Subcutaneous abdominal adipose tissue (tissue), 5 donors: ENCODE measurements at regions not wholly inside any gene's neighbourhood (a gene's known extent, or its start where the extent isn't known, plus 50 kb on each side); places are given as distances from the start of the nearest gene placed in this dataset.
"Not testable (repeated sequence)": the region's sequence is repeated elsewhere in the genome, so short reads cannot be mapped to it uniquely, and the experiment has no call there.

ENCODE experiments used
- H3K27ac ChIP-seq: one replicate; pipeline ENCODE4 v1.7.0; 2013; ENCODE audit warnings: low read depth, mild to moderate bottlenecking, inconsistent platforms, low read length, moderate library complexity
- H3K27me3 ChIP-seq, 5 donors: one replicate each; pipeline ENCODE4 v1.7.0; 2013; ENCODE audit warnings: low read length in 5 of 5, inconsistent platforms in 1 of 5; ENCODE audit not compliant: control insufficient read depth in 5 of 5, insufficient read depth in 4 of 5
- H3K36me3 ChIP-seq, 5 donors: one replicate each; pipeline ENCODE4 v1.7.0; 2013; ENCODE audit warnings: low read length in 5 of 5; ENCODE audit not compliant: control insufficient read depth in 5 of 5, insufficient read depth in 5 of 5
- H3K4me1 ChIP-seq, 5 donors: one replicate each; pipeline ENCODE4 v1.7.0; 2013; ENCODE audit warnings: low read length in 5 of 5, mild to moderate bottlenecking in 3 of 5, moderate library complexity in 1 of 5; ENCODE audit not compliant: control insufficient read depth in 5 of 5, insufficient read depth in 5 of 5
- H3K4me3 ChIP-seq, 5 donors: one replicate each; pipeline ENCODE4 v1.7.0; 2013; ENCODE audit warnings: low read length in 5 of 5, low read depth in 1 of 5
- H3K9ac ChIP-seq, 5 donors: one replicate each; pipeline ENCODE4 v1.7.0; 2013; ENCODE audit warnings: low read length in 5 of 5, mild to moderate bottlenecking in 4 of 5, moderate library complexity in 3 of 5
- H3K9me3 ChIP-seq, 5 donors: one replicate each; pipeline ENCODE4 v1.7.0; 2013; ENCODE audit warnings: low read length in 5 of 5; ENCODE audit not compliant: control insufficient read depth in 5 of 5
- donor health status: healthy.
- donor health status: healthy.
- donor health status: healthy.
- donor health status: healthy.
- donor health status: healthy.

GRCh38 chr4:125594056-125594602 is 279.4 kb downstream of the FAT4 start:
- no peak overlapping the region for H3K9ac ChIP-seq
- H3K27ac ChIP-seq: no peak overlapping the region
- H3K4me1 ChIP-seq: no peaks in the 10 kb centered on the region
- no peaks in the 10 kb centered on the region for H3K9me3 ChIP-seq
- no peaks in the 10 kb centered on the region for H3K36me3 ChIP-seq
- no peak overlapping the region for H3K4me3 ChIP-seq
- H3K27me3 ChIP-seq: no peaks in the 10 kb centered on the region

- H3K9ac ChIP-seq, H3K4me1 ChIP-seq, H3K27me3 ChIP-seq, H3K4me3 ChIP-seq, H3K36me3 ChIP-seq, H3K9me3 ChIP-seq, H3K27ac ChIP-seq: not testable (repeated sequence)
Measured at GRCh38 chr4:125605926-125606325, 291.2 kb downstream of the FAT4 start.

- H3K36me3 ChIP-seq: no peaks in the 10 kb centered on the region
- H3K9me3 ChIP-seq: no peaks in the 10 kb centered on the region
- H3K27ac ChIP-seq: no peak overlapping the region
- H3K27me3 ChIP-seq: no peaks in the 10 kb centered on the region
- H3K9ac ChIP-seq: peak overlapping the region in 1 of 5 donors; percentile 28
- no peaks in the 10 kb centered on the region for H3K4me1 ChIP-seq
- peak overlapping the region in 1 of 5 donors; percentile 46 for H3K4me3 ChIP-seq
Measured at GRCh38 chr4:125620066-125620860, 305.5 kb downstream of the FAT4 start.

DNA sequence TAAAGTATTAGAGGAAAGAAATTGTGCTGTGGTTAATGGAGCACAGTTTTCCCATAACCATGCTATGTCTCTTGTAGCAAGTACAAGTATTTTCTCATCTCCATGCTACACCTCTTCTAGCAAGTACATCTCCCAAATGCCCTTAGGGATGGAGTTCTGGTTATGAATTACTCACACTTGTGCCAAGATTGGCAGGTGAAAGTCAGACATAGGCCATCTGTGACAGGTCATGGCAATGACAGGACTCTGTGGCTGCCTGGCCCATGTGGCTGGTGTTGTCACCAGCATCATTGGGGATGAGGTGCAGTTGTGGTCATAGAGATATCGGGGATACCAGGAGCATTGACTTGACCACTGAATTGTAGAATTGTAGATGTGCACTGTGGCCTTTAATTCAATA is 310.2 kb downstream of the FAT4 start:
- Histone ChIP-seq H3K27me3 (no peaks in the 10 kb centered on the region), H3K9ac (no peak overlapping the region), H3K36me3 (no peaks in the 10 kb centered on the region), H3K4me1 (peaks cover 0 to 2% (median 0%) of the 10 kb centered on the region in 5 donors), H3K27ac (no peak overlapping the region), H3K4me3 (no peak overlapping the region), H3K9me3 (no peaks in the 10 kb centered on the region)

DNA sequence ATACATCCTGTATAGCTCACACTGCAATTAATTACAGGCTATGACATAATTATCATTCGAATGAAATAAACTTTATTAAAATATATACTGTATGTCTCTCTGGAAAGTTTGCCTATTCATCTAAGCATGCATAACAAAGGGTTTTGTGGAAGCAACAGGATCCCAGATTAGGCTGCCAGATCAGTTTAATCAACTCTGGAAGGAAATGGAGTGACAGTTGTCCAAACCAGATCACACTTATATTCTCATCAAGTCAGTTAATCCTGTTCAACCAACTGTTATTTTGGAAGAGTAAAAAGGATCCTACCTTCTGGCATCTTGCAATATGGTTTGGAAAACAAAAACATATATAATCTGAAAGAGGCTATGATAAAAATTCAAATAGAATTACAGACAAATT is 312.2 kb downstream of the FAT4 start:
- Histone ChIP-seq H3K27ac (no peak overlapping the region), H3K4me1 (peaks cover 0 to 2% (median 0%) of the 10 kb centered on the region in 5 donors), H3K9me3 (no peaks in the 10 kb centered on the region), H3K4me3 (no peak overlapping the region), H3K9ac (no peak overlapping the region), H3K27me3 (no peaks in the 10 kb centered on the region), H3K36me3 (no peaks in the 10 kb centered on the region)

DNA sequence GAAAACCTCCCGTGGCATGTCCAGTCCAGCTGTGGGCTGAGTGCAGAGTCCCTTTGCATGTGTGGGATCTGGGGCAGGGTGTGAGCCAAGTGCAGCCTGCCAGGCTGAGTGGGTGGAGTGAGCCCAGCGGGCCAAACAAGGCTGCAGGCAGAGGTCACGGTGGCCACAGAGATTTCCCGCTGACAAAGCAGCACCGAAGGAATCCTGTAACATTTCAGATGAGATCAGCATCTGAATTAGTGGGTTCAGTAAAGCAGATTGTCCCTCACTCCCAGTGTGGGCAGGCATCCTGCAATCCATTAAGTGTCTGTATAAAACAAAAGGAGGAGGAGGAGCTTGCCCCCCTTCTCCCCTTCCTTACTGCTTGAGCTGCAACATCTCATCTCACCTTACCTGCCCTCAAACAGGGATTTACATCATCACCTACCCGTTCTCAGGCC is 324.4 kb downstream of the FAT4 start:
- H3K9ac ChIP-seq: no peak overlapping the region
- H3K4me1 ChIP-seq: peaks cover 0 to 9% (median 8%) of the 10 kb centered on the region in 5 donors
- H3K9me3 ChIP-seq: no peaks in the 10 kb centered on the region

DNA sequence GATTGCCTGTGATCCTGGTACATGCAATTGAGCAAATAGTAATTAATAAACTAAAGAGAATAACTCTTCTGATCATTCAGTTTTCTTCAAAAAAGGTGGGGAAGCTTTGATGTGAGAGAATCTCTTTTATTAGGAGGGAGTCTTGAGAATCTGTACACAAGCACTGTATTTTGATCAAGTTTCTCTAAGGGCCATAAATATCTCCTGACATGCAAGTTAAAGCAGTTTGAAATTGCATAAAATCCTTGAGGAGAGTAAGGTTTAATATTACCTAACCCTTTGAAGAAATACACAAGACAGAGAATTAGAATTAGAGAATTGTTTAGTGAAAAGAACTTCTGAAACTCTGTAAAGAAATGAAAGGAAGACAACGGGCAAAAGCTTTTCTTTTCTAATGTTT is 326.9 kb downstream of the FAT4 start:
- no peak overlapping the region for H3K27ac ChIP-seq
- peaks cover 0 to 9% (median 8%) of the 10 kb centered on the region in 5 donors for H3K4me1 ChIP-seq
- H3K9ac ChIP-seq: no peak overlapping the region
- H3K27me3 ChIP-seq: no peaks in the 10 kb centered on the region
- no peaks in the 10 kb centered on the region for H3K36me3 ChIP-seq
- no peaks in the 10 kb centered on the region for H3K9me3 ChIP-seq
- H3K4me3 ChIP-seq: no peak overlapping the region

More for the DNA sequence above, 324.4 kb downstream of the FAT4 start:
- Histone ChIP-seq H3K27ac (no peak overlapping the region), H3K36me3 (no peaks in the 10 kb centered on the region), H3K27me3 (no peaks in the 10 kb centered on the region), H3K4me3 (no peak overlapping the region)

GRCh38 chr4:125642645-125643044 is 327.9 kb downstream of the FAT4 start:
- no peak overlapping the region for H3K27ac ChIP-seq
- H3K9ac ChIP-seq: no peak overlapping the region
- no peaks in the 10 kb centered on the region for H3K9me3 ChIP-seq
- no peaks in the 10 kb centered on the region for H3K36me3 ChIP-seq
- peaks cover 0 to 9% (median 8%) of the 10 kb centered on the region in 5 donors for H3K4me1 ChIP-seq
- no peak overlapping the region for H3K4me3 ChIP-seq
- no peaks in the 10 kb centered on the region for H3K27me3 ChIP-seq

- Histone ChIP-seq H3K4me1 (no peaks in the 10 kb centered on the region), H3K9me3 (no peaks in the 10 kb centered on the region), H3K4me3 (no peak overlapping the region), H3K27ac (no peak overlapping the region), H3K27me3 (no peaks in the 10 kb centered on the region), H3K9ac (no peak overlapping the region), H3K36me3 (no peaks in the 10 kb centered on the region)
Measured at GRCh38 chr4:125649452-125649851, 334.7 kb downstream of the FAT4 start.

GRCh38 chr4:125650557-125650956 is 335.8 kb downstream of the FAT4 start:
- Histone ChIP-seq H3K27me3 (no peaks in the 10 kb centered on the region), H3K9me3 (no peaks in the 10 kb centered on the region), H3K9ac (no peak overlapping the region), H3K4me1 (no peaks in the 10 kb centered on the region), H3K27ac (no peak overlapping the region), H3K4me3 (no peak overlapping the region), H3K36me3 (no peaks in the 10 kb centered on the region)
